IPS-20b (cell line): ENCODE measurements at regions not wholly inside any gene's neighbourhood (a gene's known extent, or its start where the extent isn't known, plus 50 kb on each side); places are given as distances from the start of the nearest gene placed in this dataset.

Experiments used
- H3K27ac ChIP-seq: one replicate; pipeline ENCODE4 v1.5.1; 2013; ENCODE audit warnings: low read length
- H3K27me3 ChIP-seq: 2 replicates; pipeline ENCODE4 v1.6.1; 2013; ENCODE audit warnings: mild to moderate bottlenecking, low read length, inconsistent platforms; ENCODE audit not compliant: insufficient read depth
- H3K36me3 ChIP-seq: 2 replicates; pipeline ENCODE4 v1.6.1; 2013; ENCODE audit warnings: low read depth, mild to moderate bottlenecking, inconsistent platforms, low read length, moderate library complexity; ENCODE audit not compliant: insufficient read depth
- H3K4me1 ChIP-seq: 2 replicates; pipeline ENCODE4 v1.6.1; 2013; ENCODE audit warnings: mild to moderate bottlenecking, control low read depth, inconsistent platforms, low read length, moderate library complexity; ENCODE audit not compliant: insufficient read depth
- H3K4me3 ChIP-seq: 2 replicates; pipeline ENCODE4 v1.5.1; 2013; ENCODE audit warnings: mild to moderate bottlenecking, low read length, inconsistent platforms
- H3K9ac ChIP-seq: 2 replicates; pipeline ENCODE4 v1.6.1; 2013; ENCODE audit warnings: low read depth, mild to moderate bottlenecking, inconsistent platforms, low read length, moderate library complexity
- H3K9me3 ChIP-seq: 2 replicates; pipeline ENCODE4 v1.6.1; 2013; ENCODE audit warnings: mild to moderate bottlenecking, low read depth, low read length, inconsistent platforms; ENCODE audit not compliant: insufficient read depth

DNA sequence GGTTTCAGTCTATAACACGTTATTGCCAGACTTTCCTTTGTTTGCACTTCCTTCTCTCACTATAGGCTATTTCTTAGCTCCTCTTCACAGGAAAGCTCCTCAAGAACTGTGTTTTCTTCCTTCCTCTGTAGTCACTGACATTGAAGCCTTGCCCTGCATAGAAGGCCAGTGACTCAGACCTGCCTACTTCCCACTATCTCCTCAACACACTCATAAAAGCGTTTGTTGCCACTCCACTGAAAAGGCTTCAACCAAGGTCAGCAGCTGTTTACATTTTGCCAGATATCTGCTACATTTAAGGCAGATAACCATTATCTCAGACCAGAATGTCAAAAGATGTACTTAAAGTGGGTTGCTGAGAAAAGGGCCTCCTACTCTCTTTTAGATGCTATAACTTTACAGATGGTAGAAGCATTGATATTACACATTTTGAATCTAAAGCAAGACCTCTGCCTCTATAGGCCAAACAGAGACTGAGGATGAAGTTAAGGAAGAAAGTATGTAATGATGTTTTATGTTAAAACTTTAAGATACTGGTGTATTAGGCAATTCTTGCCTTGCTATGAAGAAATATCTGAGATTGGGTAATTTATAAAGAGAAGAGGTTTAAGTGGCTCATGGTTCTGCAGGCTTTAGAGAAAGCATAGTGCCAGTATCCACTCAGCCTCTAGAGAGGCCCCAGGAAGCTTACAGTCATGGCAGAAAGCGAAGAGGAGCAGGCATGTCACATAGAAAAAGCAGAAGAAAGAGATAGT is 233.3 kb upstream of the FLRT2 start:
- no peak overlapping the region for H3K27ac ChIP-seq
- no peaks in the 10 kb centered on the region for H3K9me3 ChIP-seq
- no peaks in the 10 kb centered on the region for H3K4me1 ChIP-seq
- no peaks in the 10 kb centered on the region for H3K27me3 ChIP-seq
- H3K9ac ChIP-seq, result no peak overlapping the region
- H3K4me3 ChIP-seq, result no peak overlapping the region
- no peaks in the 10 kb centered on the region for H3K36me3 ChIP-seq

- H3K27me3 ChIP-seq, result no peaks in the 10 kb centered on the region
- H3K9me3 ChIP-seq, result no peaks in the 10 kb centered on the region
- no peak overlapping the region for H3K9ac ChIP-seq
- no peaks in the 10 kb centered on the region for H3K4me1 ChIP-seq
- H3K4me3 ChIP-seq, result no peak overlapping the region
- H3K27ac ChIP-seq, result no peak overlapping the region
- H3K36me3 ChIP-seq, result no peaks in the 10 kb centered on the region
These were observed 229.8 kb upstream of the FLRT2 start for GRCh38 chr14:85300107-85300506.

DNA sequence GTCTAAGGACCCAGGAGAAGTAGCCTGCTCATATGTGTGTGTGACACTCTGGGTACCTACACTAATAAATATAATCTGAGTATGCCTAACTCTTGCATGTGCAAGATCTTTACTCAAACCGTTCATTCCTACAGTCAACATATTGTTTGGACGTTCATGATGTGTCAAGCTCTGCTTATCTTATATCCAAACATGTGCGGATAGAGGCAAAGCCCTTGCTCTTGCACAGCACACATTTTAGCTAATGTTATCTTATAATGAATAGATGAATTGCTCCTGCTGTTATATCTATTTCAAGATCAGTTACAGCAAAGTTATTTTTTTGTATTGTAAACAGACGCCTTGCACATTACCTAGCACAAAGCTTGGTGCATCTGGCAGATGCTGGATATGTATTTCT is 228.4 kb upstream of the FLRT2 start:
- Histone ChIP-seq H3K27me3 (no peaks in the 10 kb centered on the region), H3K9me3 (no peaks in the 10 kb centered on the region), H3K27ac (no peak overlapping the region), H3K4me1 (no peaks in the 10 kb centered on the region), H3K4me3 (no peak overlapping the region), H3K36me3 (no peaks in the 10 kb centered on the region), H3K9ac (no peak overlapping the region)

DNA sequence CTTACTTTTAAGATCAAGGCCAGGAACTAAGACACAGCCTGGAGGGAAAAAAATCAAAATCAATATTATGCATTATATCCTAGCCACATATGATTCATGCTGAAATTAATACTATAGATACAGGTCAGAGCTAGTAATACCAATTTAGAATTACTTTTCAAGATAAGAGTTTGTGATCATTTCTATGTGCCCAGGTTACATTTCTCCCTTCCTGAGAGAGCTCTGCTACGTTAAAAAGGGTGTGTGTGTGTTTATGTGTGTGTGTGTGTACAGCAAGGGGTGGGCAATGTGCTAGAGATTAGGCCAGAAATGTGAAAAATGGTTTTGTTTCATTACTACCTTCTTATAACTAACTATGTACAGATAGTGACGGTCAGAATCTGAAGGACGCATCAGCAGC is 223.9 kb upstream of the FLRT2 start:
- no peak overlapping the region for H3K27ac ChIP-seq
- no peaks in the 10 kb centered on the region for H3K27me3 ChIP-seq
- no peak overlapping the region for H3K4me3 ChIP-seq
- H3K9me3 ChIP-seq, result no peaks in the 10 kb centered on the region
- no peak overlapping the region for H3K9ac ChIP-seq
- H3K4me1 ChIP-seq, result no peaks in the 10 kb centered on the region
- H3K36me3 ChIP-seq, result no peaks in the 10 kb centered on the region

DNA sequence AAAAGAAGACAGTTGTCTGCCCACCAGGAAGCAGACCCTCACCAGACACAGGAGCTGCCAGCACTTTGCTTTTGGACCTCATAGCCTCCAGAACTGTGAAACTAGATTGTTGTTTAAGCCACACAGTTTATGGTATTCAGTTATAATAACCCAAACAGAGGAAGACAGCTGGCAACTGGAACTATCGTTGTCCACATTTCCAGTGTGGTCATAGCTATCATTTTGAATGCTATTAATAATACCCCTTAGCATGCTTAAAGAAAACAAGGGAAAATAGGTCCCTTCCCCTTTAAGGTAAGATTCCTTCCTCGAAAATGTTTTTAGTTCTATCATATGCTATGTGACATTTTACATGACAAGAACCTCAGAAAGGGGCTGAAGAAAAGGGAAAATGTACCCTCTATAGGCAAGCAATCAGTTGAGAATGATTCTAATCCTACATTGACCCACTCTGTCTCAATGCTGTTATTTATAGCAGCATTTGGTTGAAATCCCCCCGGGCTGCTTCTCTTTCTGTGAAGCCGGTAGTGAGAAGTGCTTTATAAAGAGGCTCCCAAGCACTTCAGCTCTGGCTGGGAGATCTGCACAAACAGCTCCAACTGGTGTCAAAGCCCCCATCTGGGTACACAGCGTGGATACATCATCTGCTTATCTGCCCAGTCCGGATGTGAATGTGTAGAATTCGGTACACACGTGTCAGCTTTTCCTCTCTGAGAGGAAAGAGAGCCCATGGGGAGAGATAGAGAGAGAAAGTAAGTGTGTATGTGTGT is 221.2 kb upstream of the FLRT2 start:
- Histone ChIP-seq H3K9me3 (no peaks in the 10 kb centered on the region), H3K4me3 (no peak overlapping the region), H3K36me3 (no peaks in the 10 kb centered on the region), H3K27me3 (no peaks in the 10 kb centered on the region), H3K9ac (no peak overlapping the region), H3K4me1 (peaks cover 10% of the 10 kb centered on the region; the same call in 1 of the 2 replicates), H3K27ac (no peak overlapping the region)

DNA sequence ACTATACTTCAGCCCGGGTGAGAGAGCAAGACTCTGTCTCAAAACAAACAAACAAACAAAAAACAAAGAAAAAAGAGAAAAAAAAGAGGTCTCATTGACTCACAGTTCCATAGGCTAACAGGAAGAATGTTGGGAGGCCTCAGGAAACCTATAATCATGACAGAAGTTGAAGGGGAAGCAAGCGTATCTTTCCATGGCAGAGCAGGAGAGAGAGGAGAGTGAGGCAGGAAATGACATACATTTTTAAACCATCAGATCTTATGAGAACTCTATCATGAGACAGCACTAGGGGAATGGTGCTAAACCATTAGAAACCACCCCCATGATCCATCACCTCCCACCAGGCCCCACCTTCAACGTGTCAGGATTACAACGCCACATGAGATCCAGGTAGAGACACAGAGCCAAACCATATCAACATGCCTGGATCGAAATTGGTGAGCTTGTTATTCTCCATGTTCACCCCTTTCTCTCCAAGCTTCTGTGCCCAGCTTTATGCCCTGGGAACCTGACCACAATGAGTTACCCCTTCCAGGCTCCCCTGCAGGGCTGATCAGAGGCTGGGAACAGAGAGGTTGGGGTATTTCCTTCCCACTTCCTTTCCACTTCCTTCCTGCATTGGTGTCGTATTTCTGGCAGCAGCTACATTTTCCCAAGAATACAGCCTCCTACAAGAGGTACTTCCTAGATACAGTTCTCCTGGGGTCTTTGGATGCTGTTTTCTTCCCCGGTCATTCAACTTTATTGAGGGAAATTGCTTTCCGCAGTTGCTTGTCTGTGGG is 219.3 kb upstream of the FLRT2 start:
- Histone ChIP-seq H3K9ac (no peak overlapping the region), H3K9me3 (no peaks in the 10 kb centered on the region), H3K4me1 (peaks cover 16% of the 10 kb centered on the region; the same call in 1 of the 2 replicates), H3K27ac (no peak overlapping the region), H3K36me3 (no peaks in the 10 kb centered on the region), H3K27me3 (no peaks in the 10 kb centered on the region), H3K4me3 (no peak overlapping the region)

DNA sequence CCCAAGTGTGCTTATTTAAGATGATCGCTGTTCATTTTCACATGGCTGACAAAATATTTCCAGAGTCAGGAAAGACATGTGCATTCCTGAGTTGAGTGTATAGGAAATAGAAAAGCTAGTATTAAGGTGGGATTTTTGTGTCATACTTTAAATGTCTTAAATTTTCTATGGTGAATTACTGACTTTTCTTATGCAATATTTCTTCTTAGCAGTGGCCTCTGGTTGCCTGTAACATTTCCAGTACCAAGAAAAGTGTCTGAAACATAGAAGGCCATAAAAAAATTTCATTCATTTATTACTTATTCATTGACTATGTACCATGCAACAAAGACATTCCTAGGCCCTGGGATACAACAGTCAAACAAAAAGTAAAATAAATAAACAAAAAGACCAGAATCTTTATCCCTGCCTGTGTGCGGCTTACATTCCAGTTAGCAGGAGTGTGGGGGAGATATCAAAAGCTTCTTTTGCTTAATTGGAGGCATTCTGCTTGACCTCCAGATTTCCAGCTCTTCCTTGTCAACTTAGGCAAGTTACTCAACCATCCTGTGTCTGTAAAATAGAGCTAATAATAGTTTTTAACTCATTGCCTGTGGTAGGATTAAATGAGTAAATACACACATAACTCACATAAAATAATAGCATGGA is 216.3 kb upstream of the FLRT2 start:
- no peak overlapping the region for H3K27ac ChIP-seq
- no peaks in the 10 kb centered on the region for H3K9me3 ChIP-seq
- H3K36me3 ChIP-seq, result no peaks in the 10 kb centered on the region
- no peak overlapping the region for H3K4me3 ChIP-seq
- no peak overlapping the region for H3K9ac ChIP-seq
- peaks cover 21% of the 10 kb centered on the region; the same call in 1 of the 2 replicates for H3K4me1 ChIP-seq
- no peaks in the 10 kb centered on the region for H3K27me3 ChIP-seq

DNA sequence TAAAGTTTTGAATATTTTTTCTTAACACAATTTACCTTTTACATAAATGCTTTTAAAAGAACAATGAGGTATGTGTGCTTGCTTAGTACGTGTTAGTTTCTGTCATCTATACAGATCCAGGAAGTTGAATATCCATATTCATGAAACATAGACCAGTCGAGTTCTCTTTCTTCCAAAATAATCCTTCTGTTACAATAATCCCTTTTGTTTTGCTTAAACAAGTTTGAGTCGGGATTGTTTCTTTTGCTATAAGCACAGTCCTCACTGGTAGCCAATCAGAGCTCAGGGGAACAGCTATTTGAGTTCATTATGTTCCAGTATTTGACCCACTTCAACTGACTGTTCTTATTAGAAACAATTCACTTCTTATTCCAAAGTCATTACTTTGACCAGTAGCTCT is 214.7 kb upstream of the FLRT2 start:
- Histone ChIP-seq H3K36me3 (no peaks in the 10 kb centered on the region), H3K27me3 (no peaks in the 10 kb centered on the region), H3K9ac (no peak overlapping the region), H3K4me3 (no peak overlapping the region), H3K27ac (no peak overlapping the region), H3K4me1 (peaks cover 21% of the 10 kb centered on the region; the same call in 1 of the 2 replicates), H3K9me3 (no peaks in the 10 kb centered on the region)

- H3K27ac ChIP-seq, result no peak overlapping the region
- H3K9me3 ChIP-seq, result no peaks in the 10 kb centered on the region
- peaks cover 21% of the 10 kb centered on the region; the same call in 1 of the 2 replicates for H3K4me1 ChIP-seq
- no peak overlapping the region for H3K9ac ChIP-seq
- H3K36me3 ChIP-seq, result no peaks in the 10 kb centered on the region
- no peak overlapping the region for H3K4me3 ChIP-seq
- H3K27me3 ChIP-seq, result no peaks in the 10 kb centered on the region
These were observed 214.1 kb upstream of the FLRT2 start for GRCh38 chr14:85315733-85316290.

DNA sequence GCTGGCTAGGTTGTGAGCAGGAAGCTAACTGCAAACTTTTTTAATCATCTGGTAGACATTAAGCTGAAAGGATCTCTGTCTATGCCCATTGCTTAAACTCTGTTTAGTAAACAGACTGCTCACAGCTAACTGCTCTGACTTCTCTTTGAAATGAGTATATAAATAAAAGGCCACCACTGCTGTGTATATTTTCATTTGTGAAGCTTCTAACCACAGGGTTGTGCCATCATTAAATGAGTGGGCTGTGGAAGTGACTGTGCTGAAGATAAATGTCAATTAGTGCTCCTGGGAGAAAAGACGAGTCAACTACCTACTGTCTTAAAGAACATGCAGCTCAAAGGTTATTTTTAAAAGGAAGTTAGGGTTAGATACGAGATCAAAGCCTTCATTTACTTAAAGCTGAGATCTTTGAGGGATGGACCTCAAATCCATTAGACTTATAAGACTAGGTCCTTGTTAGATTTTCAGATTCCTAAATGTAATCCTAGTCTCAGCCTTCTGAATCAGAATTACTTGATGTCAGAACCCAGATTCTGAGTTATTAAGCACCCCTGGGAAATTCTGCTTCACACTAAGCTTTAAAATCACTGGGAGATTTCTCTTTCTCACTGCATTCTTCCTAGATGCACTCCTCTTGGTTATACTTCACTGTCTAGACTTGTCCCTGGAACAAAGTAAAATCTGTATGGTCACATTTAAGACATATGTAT is 213.1 kb upstream of the FLRT2 start:
- H3K27ac ChIP-seq, result no peak overlapping the region
- no peaks in the 10 kb centered on the region for H3K36me3 ChIP-seq
- no peaks in the 10 kb centered on the region for H3K9me3 ChIP-seq
- peaks cover 21% of the 10 kb centered on the region; the same call in 1 of the 2 replicates for H3K4me1 ChIP-seq
- no peak overlapping the region for H3K4me3 ChIP-seq
- H3K9ac ChIP-seq, result no peak overlapping the region
- no peaks in the 10 kb centered on the region for H3K27me3 ChIP-seq
